ENCODE measurements at regions not wholly inside any gene's neighbourhood (a gene's known extent, or its start where the extent isn't known, plus 50 kb on each side); places are given as distances from the start of the nearest gene placed in this dataset.

- no peak; the same call in 1 of the 2 replicates for TF ChIP-seq POLR2AphosphoS5 (IDR thresholded peaks at IDR 0.05; ENCODE audit: low read depth, low read length)
- no peak for TF ChIP-seq POLR2A (IDR thresholded peaks at IDR 0.05; ENCODE audit: control extremely low read depth in 1 of 2, low read depth in 2 of 2, low read length in 2 of 2)
- no peak for TF ChIP-seq CTCF (IDR thresholded peaks at IDR 0.05; ENCODE audit: control extremely low read depth in 1 of 3, insufficient read depth in 1 of 3, low read depth in 1 of 3, low read length in 3 of 3)
- TF ChIP-seq SP4 (IDR thresholded peaks at IDR 0.05; ENCODE audit: low read length), result no peak
- TF ChIP-seq KDM5A (IDR thresholded peaks at IDR 0.05; ENCODE audit: low read length), result no peak
- TF ChIP-seq RFX5 (IDR thresholded peaks at IDR 0.05; ENCODE audit: borderline replicate concordance, low read depth, low read length), result no peak
- peak; percentile 73 for TF ChIP-seq CHD7 (IDR thresholded peaks at IDR 0.05; ENCODE audit: insufficient replicate concordance, low read length)
These were observed 148.0 kb upstream of the TBL1XR1 start for GRCh38 chr3:177345049-177345972.
